ENCODE measurements at regions not wholly inside any gene's neighbourhood (a gene's known extent, or its start where the extent isn't known, plus 50 kb on each side); places are given as distances from the start of the nearest gene placed in this dataset.

- DNase-seq (ENCODE audit: low spot score) = no peak
Observed at GRCh38 chr4:100841911-100842310, 324.1 kb upstream of the EMCN start.

GRCh38 chr4:100839712-100840111, 321.9 kb upstream of the EMCN start:
- no peak for DNase-seq (ENCODE audit: low spot score)

DNA sequence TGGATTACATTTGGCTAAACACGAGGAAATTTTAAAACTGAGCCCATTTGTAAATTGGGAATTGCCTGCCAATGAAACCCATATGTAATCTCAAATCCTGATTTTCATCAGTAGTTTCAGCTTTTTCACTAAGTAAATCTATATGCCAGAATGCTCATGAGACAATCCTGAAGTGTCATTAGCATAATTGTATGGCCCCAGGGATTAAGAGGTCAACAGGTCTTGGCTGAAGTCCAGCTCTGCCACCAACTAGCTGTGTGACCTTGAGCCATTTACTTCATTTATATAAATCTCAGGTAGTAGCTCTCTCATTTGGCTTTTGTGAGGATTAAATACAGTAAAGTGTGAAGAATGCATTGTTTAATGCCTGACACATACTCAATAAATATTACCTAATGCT, 320.5 kb upstream of the EMCN start:
- no peak for DNase-seq (ENCODE audit: low spot score)

DNA sequence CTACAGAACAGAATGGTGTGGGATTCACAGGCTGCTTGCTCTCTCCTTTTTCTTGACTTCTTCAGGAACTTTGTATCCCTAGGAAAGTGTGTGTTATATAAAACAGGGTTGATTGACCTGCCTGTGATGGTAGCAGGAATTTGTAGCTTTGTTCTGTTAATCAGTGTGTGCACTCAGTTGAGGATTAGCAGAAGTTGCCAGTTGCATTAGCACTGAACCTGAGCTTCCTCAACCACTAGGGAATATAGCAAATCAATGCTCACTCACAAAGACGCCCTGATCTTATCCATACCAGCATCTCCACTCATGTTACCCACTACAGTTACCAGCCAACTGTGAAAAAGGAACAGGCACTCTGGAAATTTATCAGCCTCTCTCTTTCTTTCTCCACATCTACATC, 319.1 kb upstream of the EMCN start:
- DNase-seq (ENCODE audit: low spot score) = no peak

DNA sequence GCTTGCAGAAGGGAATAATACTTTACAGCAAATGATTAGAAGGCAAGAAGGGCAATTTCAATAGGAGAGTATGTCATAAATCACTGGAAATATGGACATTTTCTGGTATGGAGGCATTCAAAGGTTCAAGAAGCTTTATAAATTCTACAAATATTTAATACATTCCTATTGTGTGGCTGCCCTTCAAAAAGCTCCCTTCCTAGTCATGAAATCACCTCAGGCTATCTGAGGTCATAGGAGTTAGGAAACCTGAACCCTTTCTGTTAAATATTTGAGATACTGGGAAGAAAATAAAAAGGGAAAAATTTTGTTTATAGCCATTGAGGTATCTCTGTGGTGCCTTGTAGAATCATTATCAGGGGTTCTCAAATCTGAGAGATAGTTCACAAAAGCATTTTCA, 316.8 kb upstream of the EMCN start:
- DNase-seq (ENCODE audit: low spot score) = no peak

DNA sequence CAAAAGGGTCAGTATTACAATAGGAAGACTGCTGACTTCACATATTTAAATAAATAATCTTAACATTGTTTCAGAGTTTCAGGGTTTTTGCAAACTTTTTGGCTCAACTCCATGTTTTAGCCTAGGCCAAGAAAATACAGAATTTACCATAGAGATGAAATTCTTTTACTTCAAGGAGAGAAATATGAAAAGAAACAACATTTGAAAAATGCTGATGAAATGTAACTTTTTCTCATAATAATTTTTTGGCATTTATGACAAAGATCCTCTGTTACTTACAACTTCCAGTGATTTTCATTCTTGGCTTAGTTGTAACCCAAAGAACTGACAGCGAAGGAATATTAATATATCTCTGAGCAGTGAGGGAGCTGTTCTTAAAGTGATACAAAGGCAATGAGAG, 316.1 kb upstream of the EMCN start:
- DNase-seq (ENCODE audit: low spot score) = no peak

GRCh38 chr4:100828986-100829685, 311.3 kb upstream of the EMCN start:
- no peak for DNase-seq (ENCODE audit: low spot score)

DNA sequence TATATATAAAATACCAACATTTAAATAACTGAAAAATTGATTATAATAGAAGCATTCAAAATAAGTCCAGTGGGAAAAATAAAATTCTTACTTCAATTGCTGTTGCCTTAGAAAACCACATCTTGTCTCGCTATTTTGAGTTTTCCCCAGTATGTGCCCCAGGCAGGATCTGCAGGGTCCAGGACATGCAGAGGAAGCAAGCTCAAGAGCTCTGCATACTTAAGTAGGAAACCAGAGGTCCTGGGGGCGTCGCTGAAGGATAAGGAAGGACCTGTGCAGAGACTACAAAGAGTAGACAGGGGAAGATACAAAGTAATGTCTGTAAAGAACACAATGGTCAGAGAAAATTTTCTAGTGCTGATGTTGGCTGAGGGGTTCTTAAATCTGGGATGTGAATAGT, 310.5 kb upstream of the EMCN start:
- DNase-seq (ENCODE audit: low spot score) = no peak

GRCh38 chr4:100827756-100828155, 309.9 kb upstream of the EMCN start:
- no peak for DNase-seq (ENCODE audit: low spot score)

GRCh38 chr4:100826808-100827548, 309.2 kb upstream of the EMCN start:
- DNase-seq (ENCODE audit: low spot score) = no peak

GRCh38 chr4:100826067-100826466, 308.2 kb upstream of the EMCN start:
- DNase-seq (ENCODE audit: low spot score) = no peak

- DNase-seq (ENCODE audit: low spot score) = no peak
Observed at GRCh38 chr4:100823993-100824323, 306.1 kb upstream of the EMCN start.

- no peak for DNase-seq (ENCODE audit: low spot score)
Observed at GRCh38 chr4:100823066-100823992, 305.5 kb upstream of the EMCN start.

GRCh38 chr4:100820249-100820648, 302.4 kb upstream of the EMCN start:
- no peak for DNase-seq (ENCODE audit: low spot score)

DNA sequence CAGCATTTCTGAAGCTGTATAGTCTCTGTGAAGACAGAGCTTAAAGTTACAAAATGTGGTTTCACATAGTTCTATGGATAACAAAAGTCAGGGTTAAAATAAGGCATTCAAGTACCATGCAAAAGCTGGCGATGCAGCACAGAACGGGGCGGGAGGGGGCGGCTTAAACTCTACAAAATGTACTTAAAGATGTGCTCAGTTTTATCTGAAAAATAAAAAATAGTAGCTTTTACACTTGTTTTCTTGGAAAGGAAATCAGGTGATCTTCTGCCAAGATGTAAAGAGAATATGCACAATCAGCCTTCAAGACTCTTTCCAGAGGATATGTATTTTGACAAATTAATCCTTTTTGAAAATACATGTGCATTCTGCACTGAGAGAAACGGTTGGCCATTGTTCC, 301.7 kb upstream of the EMCN start:
- DNase-seq (ENCODE audit: low spot score) = no peak

GRCh38 chr4:100816436-100817045, 298.7 kb upstream of the EMCN start:
- no peak for DNase-seq (ENCODE audit: low spot score)

DNA sequence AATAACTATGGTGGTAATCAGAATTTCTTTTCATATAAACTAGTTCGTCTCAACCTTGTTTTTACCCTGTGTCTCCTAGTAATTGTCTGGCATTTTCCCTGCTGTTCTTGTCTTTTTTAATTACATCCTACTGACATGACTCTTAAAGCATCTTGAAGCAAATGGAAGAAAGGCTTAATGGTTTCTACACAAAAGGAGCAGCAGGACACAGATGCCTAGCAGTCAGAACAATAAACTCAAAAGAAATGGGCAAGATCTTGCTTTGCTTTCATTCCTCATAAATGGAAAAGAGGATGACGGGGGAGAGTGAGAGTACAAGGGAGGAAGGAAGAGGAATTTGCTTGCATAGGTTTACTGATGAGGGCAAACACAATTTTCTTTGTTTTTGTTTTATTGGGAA, 293.2 kb upstream of the EMCN start:
- no peak for DNase-seq (ENCODE audit: low spot score)

- DNase-seq (ENCODE audit: low spot score) = no peak
Observed at GRCh38 chr4:100809506-100809905, 291.7 kb upstream of the EMCN start.

GRCh38 chr4:100806988-100807387, 289.2 kb upstream of the EMCN start:
- DNase-seq (ENCODE audit: low spot score) = no peak

DNA sequence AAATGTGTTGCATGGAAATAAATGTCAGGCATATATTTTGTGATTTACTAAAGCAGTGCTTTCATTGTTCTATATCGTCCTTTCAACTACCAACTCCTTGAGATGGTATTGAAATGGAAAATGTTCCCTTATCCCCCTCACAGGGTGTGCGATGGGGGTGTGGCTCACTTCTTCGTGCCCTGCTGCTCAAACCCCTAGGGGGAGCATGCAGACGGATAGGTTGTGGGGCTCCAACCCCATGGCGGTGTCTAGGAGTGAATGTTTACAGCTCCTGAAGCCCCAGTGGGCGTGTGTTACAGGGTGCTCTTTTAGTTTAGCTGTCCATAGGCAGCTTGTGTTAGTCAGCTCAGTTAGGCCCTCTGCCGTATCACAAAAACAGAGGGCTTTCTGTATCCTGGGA, 287.7 kb upstream of the EMCN start:
- DNase-seq (ENCODE audit: low spot score) = no peak

GRCh38 chr4:100804576-100805360, 286.9 kb upstream of the EMCN start:
- no peak for DNase-seq (ENCODE audit: low spot score)

GRCh38 chr4:100803751-100804150, 285.9 kb upstream of the EMCN start:
- DNase-seq (ENCODE audit: low spot score) = no peak
